Stomach (tissue), 4 donors: ENCODE measurements at regions not wholly inside any gene's neighbourhood (a gene's known extent, or its start where the extent isn't known, plus 50 kb on each side); places are given as distances from the start of the nearest gene placed in this dataset.

ENCODE experiments used
- EP300 ChIP-seq: sonication (generic); formaldehyde crosslinking; IDR thresholded peaks from one replicate; pipeline ENCODE4 v1.6.1; 2017; ENCODE audit warnings: antibody characterized with exemption
- POLR2A ChIP-seq, 4 donors: fragments of 450-650 bp; IDR thresholded peaks; one replicate each; pipeline ENCODE4 v1.6.1; 2016; ENCODE audit warnings: antibody characterized with exemption in 4 of 4, control low read depth in 2 of 4, mild to moderate bottlenecking in 1 of 4, moderate library complexity in 1 of 4
- POLR2AphosphoS5 ChIP-seq, 3 donors: sonication (generic); formaldehyde crosslinking; IDR thresholded peaks; one replicate each; pipeline ENCODE4 v1.6.1; 2016; ENCODE audit warnings: antibody characterized with exemption in 3 of 3
- TF ChIP-seq, protein P1 (sequence below), 7 experiments: fragments of 450-650 bp in 4 of 7; fragments of 200-600 bp in 3 of 7; sonication (generic) in 3 of 7; IDR thresholded peaks; one replicate each; pipeline ENCODE4 v1.5.1; 2016 to 2019; ENCODE audit warnings: antibody characterized with exemption in 7 of 7, control low read depth in 2 of 7, mild to moderate bottlenecking in 1 of 7

DNA sequence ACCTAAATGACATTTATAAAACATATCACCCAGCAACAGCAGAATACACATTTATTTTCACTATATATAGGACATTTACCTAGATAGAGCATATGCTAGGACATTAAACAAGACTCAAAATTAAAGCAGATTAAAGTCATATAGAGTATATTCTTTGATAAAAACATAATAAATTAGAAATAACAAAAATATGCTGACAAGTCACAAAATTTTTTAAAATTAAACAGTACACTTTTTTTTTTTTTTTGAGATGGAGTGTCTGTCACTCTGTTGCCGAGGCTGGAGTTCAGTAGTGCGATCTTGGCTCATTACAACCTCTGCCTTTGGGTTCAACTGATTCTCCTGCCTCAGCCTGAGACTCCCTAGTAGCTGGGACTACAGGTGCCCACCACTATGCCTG, 758.9 kb upstream of the NRXN1 start:
- TF ChIP-seq, protein P1, sequence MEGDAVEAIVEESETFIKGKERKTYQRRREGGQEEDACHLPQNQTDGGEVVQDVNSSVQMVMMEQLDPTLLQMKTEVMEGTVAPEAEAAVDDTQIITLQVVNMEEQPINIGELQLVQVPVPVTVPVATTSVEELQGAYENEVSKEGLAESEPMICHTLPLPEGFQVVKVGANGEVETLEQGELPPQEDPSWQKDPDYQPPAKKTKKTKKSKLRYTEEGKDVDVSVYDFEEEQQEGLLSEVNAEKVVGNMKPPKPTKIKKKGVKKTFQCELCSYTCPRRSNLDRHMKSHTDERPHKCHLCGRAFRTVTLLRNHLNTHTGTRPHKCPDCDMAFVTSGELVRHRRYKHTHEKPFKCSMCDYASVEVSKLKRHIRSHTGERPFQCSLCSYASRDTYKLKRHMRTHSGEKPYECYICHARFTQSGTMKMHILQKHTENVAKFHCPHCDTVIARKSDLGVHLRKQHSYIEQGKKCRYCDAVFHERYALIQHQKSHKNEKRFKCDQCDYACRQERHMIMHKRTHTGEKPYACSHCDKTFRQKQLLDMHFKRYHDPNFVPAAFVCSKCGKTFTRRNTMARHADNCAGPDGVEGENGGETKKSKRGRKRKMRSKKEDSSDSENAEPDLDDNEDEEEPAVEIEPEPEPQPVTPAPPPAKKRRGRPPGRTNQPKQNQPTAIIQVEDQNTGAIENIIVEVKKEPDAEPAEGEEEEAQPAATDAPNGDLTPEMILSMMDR (IDR thresholded peaks at IDR 0.05) = no peak
- no peak for TF ChIP-seq POLR2AphosphoS5 (IDR thresholded peaks at IDR 0.05)
- no peak for TF ChIP-seq POLR2A (IDR thresholded peaks at IDR 0.05)
- TF ChIP-seq EP300 = no peak
